HepG2 (cell line): ENCODE measurements at regions not wholly inside any gene's neighbourhood (a gene's known extent, or its start where the extent isn't known, plus 50 kb on each side); places are given as distances from the start of the nearest gene placed in this dataset.
"Not testable (repeated sequence)": the region's sequence is repeated elsewhere in the genome, so short reads cannot be mapped to it uniquely, and the experiment has no call there.

Experiments used
- AHR ChIP-seq: IDR thresholded peaks from 2 replicates; pipeline ENCODE4 v1.6.1; 2018; ENCODE audit warnings: missing genetic modification reagents, missing compliant biosample characterization
- JUN ChIP-seq: sonication (generic); formaldehyde crosslinking; IDR thresholded peaks from 2 replicates; pipeline ENCODE4 v1.4.0; 2020; ENCODE audit warnings: mild to moderate bottlenecking, missing genetic modification reagents
- NR2C2 ChIP-seq: sonication (generic); formaldehyde crosslinking; IDR thresholded peaks from 2 replicates; pipeline ENCODE4 v1.4.0; 2020; ENCODE audit warnings: missing genetic modification reagents, mild to moderate bottlenecking, moderate library complexity, borderline replicate concordance
- PHB2 ChIP-seq: fragments of 450-650 bp; IDR thresholded peaks from 2 replicates; pipeline ENCODE4 v1.6.1; 2018; ENCODE audit not compliant: partially characterized antibody
- STAG1 ChIP-seq: sonication (generic); formaldehyde crosslinking; IDR thresholded peaks from 2 replicates; pipeline ENCODE4 v1.4.0; 2020; ENCODE audit warnings: missing genetic modification reagents

DNA sequence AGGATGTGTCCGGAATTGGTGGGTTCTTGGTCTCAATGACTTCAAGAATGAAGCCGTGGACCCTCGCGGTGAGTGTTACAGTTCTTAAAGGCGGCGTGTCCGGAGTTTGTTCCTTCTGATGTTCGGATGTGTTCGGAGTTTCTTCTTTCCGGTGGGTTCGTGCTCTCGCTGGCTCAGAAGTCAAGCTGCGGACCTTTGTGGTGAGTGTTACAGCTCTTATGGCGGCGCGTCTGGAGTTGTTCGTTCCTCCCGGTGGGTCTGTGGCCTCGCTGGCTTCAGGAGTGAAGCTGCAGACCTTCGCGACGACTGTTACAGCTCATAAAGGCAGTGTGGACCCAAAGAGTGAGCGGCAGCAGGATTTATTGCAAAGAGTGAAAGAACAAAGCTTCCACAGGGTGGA is 64.6 kb upstream of the CD28 start:
- not testable (repeated sequence) for TF ChIP-seq JUN; AHR (CRISPR knock-in tag); PHB2; NR2C2; STAG1 (CRISPR knock-in tag)
